GM23338 (cell line): ENCODE measurements at regions not wholly inside any gene's neighbourhood (a gene's known extent, or its start where the extent isn't known, plus 50 kb on each side); places are given as distances from the start of the nearest gene placed in this dataset.

Source experiments
- ATAC-seq: fragments of 200-7000 bp; cut with Tn5 transposase; 3 replicates; pipeline ENCODE4 v1.9.1; 2020
- DNase-seq: peaks from one replicate; pipeline ENCODE4 v3.0.0-alpha.2; 2015; ENCODE audit warnings: low spot score
- H2AFZ ChIP-seq: fragments of 200-600 bp; sonication (generic); 2 replicates; pipeline ENCODE4 v1.8.0; 2016; ENCODE audit warnings: antibody characterized with exemption, mild to moderate bottlenecking, moderate library complexity
- H3F3A ChIP-seq: fragments of 200-600 bp; sonication (generic); replicated peaks from 2 replicates; pipeline ENCODE4 v1.8.0; 2017; ENCODE audit warnings: antibody characterized with exemption, mixed run types, low read depth
- H3K27ac ChIP-seq: fragments of 200-600 bp; sonication (generic); 2 replicates; pipeline ENCODE4 v1.6.1; 2016; ENCODE audit warnings: low read depth
- H3K27me3 ChIP-seq: fragments of 200-600 bp; sonication (generic); 2 replicates; pipeline ENCODE4 v1.8.0; 2016; ENCODE audit warnings: mild to moderate bottlenecking, mixed run types, moderate library complexity; ENCODE audit not compliant: insufficient read depth
- H3K36me3 ChIP-seq: fragments of 200-600 bp; sonication (generic); 2 replicates; pipeline ENCODE4 v1.8.0; 2016; ENCODE audit warnings: mild to moderate bottlenecking; ENCODE audit not compliant: insufficient read depth
- H3K4me1 ChIP-seq: fragments of 200-600 bp; sonication (generic); 2 replicates; pipeline ENCODE4 v1.8.0; 2016; ENCODE audit warnings: mild to moderate bottlenecking, moderate library complexity; ENCODE audit not compliant: insufficient read depth
- H3K4me2 ChIP-seq: fragments of 200-600 bp; sonication (generic); 2 replicates; pipeline ENCODE4 v1.7.1; 2017; ENCODE audit warnings: mixed run types
- H3K4me3 ChIP-seq: fragments of 200-600 bp; sonication (generic); 2 replicates; pipeline ENCODE4 v1.6.1; 2016; ENCODE audit warnings: mixed run types
- H3K79me2 ChIP-seq: fragments of 200-600 bp; sonication (generic); replicated peaks from 2 replicates; pipeline ENCODE4 v1.8.0; 2017; ENCODE audit warnings: mild to moderate bottlenecking; ENCODE audit not compliant: insufficient read depth
- H3K9me2 ChIP-seq: fragments of 200-600 bp; sonication (generic); 2 replicates; pipeline ENCODE4 v1.8.0; 2017; ENCODE audit not compliant: insufficient read depth
- H4K20me1 ChIP-seq: fragments of 200-600 bp; sonication (generic); replicated peaks from 2 replicates; pipeline ENCODE4 v1.8.0; 2017; ENCODE audit warnings: mild to moderate bottlenecking; ENCODE audit not compliant: insufficient read depth
- H3K27ac Mint-ChIP-seq: 2 replicates; pipeline ENCODE4 v1.8.0; 2020; ENCODE audit warnings: inconsistent platforms, mild to moderate bottlenecking, moderate library complexity, mixed read lengths
- H3K27me3 Mint-ChIP-seq: 3 replicates; pipeline ENCODE4 v1.8.0; 2022; ENCODE audit warnings: low read depth, mild to moderate bottlenecking, moderate library complexity, mixed read lengths, inconsistent platforms; ENCODE audit not compliant: insufficient read depth, poor library complexity
- H3K36me3 Mint-ChIP-seq: 3 replicates; pipeline ENCODE4 v1.8.0; 2021; ENCODE audit warnings: low read depth, mild to moderate bottlenecking, inconsistent platforms, moderate library complexity, mixed read lengths
- H3K4me1 Mint-ChIP-seq: 3 replicates; pipeline ENCODE4 v1.8.0; 2020; ENCODE audit warnings: mild to moderate bottlenecking, inconsistent platforms, mixed read lengths
- H3K4me3 Mint-ChIP-seq: 3 replicates; pipeline ENCODE4 v1.8.0; 2021; ENCODE audit warnings: moderate library complexity, mild to moderate bottlenecking, inconsistent platforms, mixed read lengths
- H3K9me3 Mint-ChIP-seq: 3 replicates; pipeline ENCODE4 v1.8.0; 2020; ENCODE audit warnings: moderate library complexity, mild to moderate bottlenecking, inconsistent platforms, mixed read lengths
- CREB1 ChIP-seq: fragments of 250-450 bp; sonication (Bioruptor Pico); IDR thresholded peaks from 2 replicates; pipeline ENCODE4 v1.5.0; 2020; ENCODE audit warnings: low read depth, mild to moderate bottlenecking, moderate library complexity
- EZH2 ChIP-seq: fragments of 200-600 bp; sonication (generic); IDR thresholded peaks from one replicate; pipeline ENCODE4 v1.8.0; 2017; ENCODE audit warnings: antibody characterized with exemption, mild to moderate bottlenecking, low read depth; ENCODE audit not compliant: unreplicated experiment
- POLR2AphosphoS5 ChIP-seq: IDR thresholded peaks from 2 replicates; pipeline ENCODE4 v1.6.1; 2016; ENCODE audit warnings: antibody characterized with exemption, low read depth
- ZNF114 ChIP-seq: fragments of 250-450 bp; sonication (Bioruptor Pico); IDR thresholded peaks from 2 replicates; pipeline ENCODE4 v1.5.0; 2020; ENCODE audit warnings: mild to moderate bottlenecking, moderate library complexity
- TF ChIP-seq, protein P1 (sequence below): fragments of 250-450 bp; sonication (Bioruptor Pico); IDR thresholded peaks from 2 replicates; pipeline ENCODE4 v1.5.0; 2020; ENCODE audit warnings: mild to moderate bottlenecking, moderate library complexity
- TF ChIP-seq, protein P2 (sequence below): IDR thresholded peaks from one replicate; pipeline ENCODE4 v1.6.1; 2018; ENCODE audit warnings: antibody characterized with exemption; ENCODE audit not compliant: unreplicated experiment

DNA sequence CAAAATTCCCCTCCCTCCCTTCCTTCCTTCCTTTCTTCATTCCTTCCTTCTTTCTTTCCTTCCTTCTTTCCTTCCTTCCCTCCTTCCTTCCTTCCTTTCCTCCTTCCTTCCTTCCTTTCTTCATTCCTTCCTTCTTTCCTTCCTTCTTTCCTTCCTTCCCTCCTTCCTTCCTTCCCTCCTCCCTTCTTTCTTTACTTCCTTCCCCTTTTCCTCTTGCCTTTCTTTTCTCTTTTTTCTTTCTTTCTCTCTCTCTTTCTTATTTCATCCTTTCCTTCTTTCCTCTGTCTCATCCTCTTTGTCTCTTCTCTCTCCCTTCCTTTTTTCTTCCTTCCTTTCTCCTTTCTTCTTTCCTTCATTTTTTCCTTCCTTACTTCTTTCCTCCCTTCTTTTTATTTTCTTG lies 171.9 kb upstream of the BRINP3 start (continued):
- TF ChIP-seq, protein P1, sequence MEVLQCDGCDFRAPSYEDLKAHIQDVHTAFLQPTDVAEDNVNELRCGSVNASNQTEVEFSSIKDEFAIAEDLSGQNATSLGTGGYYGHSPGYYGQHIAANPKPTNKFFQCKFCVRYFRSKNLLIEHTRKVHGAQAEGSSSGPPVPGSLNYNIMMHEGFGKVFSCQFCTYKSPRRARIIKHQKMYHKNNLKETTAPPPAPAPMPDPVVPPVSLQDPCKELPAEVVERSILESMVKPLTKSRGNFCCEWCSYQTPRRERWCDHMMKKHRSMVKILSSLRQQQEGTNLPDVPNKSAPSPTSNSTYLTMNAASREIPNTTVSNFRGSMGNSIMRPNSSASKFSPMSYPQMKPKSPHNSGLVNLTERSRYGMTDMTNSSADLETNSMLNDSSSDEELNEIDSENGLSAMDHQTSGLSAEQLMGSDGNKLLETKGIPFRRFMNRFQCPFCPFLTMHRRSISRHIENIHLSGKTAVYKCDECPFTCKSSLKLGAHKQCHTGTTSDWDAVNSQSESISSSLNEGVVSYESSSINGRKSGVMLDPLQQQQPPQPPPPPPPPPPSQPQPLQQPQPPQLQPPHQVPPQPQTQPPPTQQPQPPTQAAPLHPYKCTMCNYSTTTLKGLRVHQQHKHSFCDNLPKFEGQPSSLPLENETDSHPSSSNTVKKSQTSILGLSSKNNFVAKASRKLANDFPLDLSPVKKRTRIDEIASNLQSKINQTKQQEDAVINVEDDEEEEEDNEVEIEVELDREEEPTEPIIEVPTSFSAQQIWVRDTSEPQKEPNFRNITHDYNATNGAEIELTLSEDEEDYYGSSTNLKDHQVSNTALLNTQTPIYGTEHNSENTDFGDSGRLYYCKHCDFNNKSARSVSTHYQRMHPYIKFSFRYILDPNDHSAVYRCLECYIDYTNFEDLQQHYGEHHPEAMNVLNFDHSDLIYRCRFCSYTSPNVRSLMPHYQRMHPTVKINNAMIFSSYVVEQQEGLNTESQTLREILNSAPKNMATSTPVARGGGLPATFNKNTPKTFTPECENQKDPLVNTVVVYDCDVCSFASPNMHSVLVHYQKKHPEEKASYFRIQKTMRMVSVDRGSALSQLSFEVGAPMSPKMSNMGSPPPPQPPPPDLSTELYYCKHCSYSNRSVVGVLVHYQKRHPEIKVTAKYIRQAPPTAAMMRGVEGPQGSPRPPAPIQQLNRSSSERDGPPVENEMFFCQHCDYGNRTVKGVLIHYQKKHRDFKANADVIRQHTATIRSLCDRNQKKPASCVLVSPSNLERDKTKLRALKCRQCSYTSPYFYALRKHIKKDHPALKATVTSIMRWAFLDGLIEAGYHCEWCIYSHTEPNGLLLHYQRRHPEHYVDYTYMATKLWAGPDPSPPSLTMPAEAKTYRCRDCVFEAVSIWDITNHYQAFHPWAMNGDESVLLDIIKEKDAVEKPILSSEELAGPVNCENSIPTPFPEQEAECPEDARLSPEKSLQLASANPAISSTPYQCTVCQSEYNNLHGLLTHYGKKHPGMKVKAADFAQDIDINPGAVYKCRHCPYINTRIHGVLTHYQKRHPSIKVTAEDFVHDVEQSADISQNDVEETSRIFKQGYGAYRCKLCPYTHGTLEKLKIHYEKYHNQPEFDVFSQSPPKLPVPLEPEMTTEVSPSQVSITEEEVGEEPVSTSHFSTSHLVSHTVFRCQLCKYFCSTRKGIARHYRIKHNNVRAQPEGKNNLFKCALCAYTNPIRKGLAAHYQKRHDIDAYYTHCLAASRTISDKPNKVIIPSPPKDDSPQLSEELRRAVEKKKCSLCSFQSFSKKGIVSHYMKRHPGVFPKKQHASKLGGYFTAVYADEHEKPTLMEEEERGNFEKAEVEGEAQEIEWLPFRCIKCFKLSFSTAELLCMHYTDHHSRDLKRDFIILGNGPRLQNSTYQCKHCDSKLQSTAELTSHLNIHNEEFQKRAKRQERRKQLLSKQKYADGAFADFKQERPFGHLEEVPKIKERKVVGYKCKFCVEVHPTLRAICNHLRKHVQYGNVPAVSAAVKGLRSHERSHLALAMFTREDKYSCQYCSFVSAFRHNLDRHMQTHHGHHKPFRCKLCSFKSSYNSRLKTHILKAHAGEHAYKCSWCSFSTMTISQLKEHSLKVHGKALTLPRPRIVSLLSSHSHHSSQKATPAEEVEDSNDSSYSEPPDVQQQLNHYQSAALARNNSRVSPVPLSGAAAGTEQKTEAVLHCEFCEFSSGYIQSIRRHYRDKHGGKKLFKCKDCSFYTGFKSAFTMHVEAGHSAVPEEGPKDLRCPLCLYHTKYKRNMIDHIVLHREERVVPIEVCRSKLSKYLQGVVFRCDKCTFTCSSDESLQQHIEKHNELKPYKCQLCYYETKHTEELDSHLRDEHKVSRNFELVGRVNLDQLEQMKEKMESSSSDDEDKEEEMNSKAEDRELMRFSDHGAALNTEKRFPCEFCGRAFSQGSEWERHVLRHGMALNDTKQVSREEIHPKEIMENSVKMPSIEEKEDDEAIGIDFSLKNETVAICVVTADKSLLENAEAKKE (CRISPR knock-in tag), result no peak

DNA sequence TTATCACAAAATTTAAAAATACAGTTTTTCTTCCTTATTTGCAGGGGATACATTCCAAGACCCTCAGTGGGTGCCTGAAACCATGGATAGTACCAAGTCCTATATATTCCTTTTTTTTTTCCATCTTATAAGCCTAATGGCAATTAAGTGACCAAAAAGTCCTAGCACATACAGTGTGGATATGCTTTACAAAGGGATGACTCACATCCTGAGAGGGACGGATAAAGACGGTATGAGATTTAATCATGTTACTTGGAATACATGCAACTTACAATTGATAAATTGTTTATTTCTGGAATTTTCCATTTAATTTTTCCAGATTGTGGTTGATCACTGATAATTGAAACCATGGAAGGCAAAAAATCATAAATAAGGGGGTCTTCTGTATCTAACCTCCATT lies 181.2 kb upstream of the BRINP3 start:
- Histone ChIP-seq H3K4me1 (no peaks in the 10 kb centered on the region), H3K4me2 (no peak overlapping the region), H3K9me2 (no peaks in the 10 kb centered on the region), H2AFZ (no peak overlapping the region), H3K27me3 (no peaks in the 10 kb centered on the region), H3K27ac (no peak overlapping the region), H3K4me3 (no peak overlapping the region), H3K36me3 (no peaks in the 10 kb centered on the region), H3F3A (no peaks in the 10 kb centered on the region), H4K20me1 (no peaks in the 10 kb centered on the region), H3K79me2 (no peaks in the 10 kb centered on the region)
- Mint-ChIP-seq H3K36me3 (no peaks in the 10 kb centered on the region), H3K4me3 (no peak overlapping the region), H3K4me1 (no peaks in the 10 kb centered on the region), H3K9me3 (no peaks in the 10 kb centered on the region), H3K27me3 (no peaks in the 10 kb centered on the region), H3K27ac (no peak overlapping the region)
- DNase-seq (no peak), ATAC-seq (no peak)
- TF ChIP-seq, protein P2, sequence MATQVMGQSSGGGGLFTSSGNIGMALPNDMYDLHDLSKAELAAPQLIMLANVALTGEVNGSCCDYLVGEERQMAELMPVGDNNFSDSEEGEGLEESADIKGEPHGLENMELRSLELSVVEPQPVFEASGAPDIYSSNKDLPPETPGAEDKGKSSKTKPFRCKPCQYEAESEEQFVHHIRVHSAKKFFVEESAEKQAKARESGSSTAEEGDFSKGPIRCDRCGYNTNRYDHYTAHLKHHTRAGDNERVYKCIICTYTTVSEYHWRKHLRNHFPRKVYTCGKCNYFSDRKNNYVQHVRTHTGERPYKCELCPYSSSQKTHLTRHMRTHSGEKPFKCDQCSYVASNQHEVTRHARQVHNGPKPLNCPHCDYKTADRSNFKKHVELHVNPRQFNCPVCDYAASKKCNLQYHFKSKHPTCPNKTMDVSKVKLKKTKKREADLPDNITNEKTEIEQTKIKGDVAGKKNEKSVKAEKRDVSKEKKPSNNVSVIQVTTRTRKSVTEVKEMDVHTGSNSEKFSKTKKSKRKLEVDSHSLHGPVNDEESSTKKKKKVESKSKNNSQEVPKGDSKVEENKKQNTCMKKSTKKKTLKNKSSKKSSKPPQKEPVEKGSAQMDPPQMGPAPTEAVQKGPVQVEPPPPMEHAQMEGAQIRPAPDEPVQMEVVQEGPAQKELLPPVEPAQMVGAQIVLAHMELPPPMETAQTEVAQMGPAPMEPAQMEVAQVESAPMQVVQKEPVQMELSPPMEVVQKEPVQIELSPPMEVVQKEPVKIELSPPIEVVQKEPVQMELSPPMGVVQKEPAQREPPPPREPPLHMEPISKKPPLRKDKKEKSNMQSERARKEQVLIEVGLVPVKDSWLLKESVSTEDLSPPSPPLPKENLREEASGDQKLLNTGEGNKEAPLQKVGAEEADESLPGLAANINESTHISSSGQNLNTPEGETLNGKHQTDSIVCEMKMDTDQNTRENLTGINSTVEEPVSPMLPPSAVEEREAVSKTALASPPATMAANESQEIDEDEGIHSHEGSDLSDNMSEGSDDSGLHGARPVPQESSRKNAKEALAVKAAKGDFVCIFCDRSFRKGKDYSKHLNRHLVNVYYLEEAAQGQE, result no peak
- no peak for TF ChIP-seq EZH2
- TF ChIP-seq, protein P1 (CRISPR knock-in tag), result no peak
- no peak for TF ChIP-seq CREB1 (CRISPR knock-in tag)
- no peak for TF ChIP-seq ZNF114 (CRISPR knock-in tag)
- no peak for TF ChIP-seq POLR2AphosphoS5
